ENCODE measurements at regions not wholly inside any gene's neighbourhood (a gene's known extent, or its start where the extent isn't known, plus 50 kb on each side); places are given as distances from the start of the nearest gene placed in this dataset.

GRCh38 chr20:22862671-22863230, 172.4 kb upstream of the SSTR4 start:
- no peak for DNase-seq

DNA sequence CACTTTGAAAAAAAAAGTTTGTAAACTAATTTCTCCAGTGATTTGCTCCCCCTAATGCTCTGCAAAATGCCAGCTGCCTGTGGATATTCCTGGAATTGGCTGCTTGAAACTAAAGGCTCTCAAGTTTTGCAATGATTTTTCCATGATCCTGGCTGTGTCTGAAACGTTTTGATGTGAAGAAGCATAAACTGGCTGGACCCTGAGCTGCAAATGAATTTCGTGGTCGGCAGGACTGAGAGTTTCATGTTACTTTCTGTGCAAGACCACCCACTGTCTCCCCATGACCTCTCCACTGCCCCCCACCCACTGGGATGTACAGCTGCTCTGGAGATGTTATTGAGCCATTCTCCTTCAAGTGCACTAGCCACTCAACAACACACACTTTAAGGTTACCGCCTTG, 171.3 kb upstream of the SSTR4 start:
- no peak for DNase-seq

DNA sequence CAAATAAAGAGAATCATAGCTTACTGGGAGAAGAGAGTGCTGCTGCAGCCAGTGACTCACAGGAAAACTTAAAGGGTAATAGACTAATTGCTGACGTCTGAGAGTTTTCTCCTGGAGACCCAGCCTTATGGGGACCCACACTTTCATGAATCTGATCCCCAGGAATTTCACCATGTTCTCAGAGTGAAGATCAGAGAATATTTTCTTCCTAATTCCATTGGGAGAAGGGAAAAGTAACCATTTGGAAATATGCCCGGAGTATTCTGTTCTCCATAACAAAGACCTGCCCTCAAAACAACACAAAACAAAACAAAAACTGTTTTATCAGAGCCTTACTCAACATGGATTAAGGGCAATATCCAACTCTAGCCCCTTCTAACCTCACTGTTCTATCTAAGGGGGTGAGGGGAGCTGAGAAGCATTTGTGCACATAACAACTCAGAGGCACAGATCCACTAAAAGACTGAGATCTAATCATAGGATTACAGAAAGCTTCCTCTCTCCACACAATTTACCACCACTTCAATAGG, 168.2 kb upstream of the SSTR4 start:
- no peak for DNase-seq

DNA sequence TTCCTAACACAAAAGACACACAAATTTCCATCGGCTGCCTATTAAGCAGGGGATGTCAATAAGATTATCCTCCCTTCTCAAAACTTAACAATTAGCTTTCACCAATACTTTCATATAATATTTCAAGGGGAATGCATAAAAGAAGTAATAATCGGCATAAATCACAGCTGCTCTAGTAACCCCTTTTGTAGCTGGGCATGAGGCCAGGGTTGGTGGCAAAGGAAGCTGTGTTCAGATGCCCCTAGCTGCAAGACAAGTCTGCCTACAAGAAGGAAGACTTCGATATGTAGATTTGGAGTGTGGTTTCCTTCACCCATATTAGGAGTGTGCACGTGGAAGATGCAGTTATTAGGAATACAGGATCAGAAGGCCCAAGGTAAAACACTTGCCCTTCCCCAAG, 156.9 kb upstream of the SSTR4 start:
- DNase-seq, result no peak

- no peak for DNase-seq
Observed at GRCh38 chr20:22880277-22880676, 154.8 kb upstream of the SSTR4 start.

DNA sequence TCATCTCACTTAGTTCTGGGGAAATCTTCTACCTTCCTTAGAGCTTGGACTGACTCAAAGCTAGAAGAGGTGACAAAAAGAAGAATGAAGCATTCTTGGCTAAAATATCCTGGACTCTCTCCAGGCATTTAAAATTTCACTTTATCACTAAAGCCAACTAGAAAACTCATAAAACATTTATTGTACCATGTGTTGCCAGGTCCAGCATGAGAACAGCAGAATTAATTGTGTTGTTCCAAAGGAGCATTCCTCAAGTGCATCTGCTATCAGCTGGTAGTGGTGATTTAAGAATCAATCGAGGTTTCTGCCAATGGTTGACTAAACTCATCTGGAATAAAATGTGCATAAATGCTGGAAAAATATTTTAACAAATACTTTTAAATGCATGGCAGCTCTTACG, 147.3 kb upstream of the SSTR4 start:
- DNase-seq, result no peak

DNA sequence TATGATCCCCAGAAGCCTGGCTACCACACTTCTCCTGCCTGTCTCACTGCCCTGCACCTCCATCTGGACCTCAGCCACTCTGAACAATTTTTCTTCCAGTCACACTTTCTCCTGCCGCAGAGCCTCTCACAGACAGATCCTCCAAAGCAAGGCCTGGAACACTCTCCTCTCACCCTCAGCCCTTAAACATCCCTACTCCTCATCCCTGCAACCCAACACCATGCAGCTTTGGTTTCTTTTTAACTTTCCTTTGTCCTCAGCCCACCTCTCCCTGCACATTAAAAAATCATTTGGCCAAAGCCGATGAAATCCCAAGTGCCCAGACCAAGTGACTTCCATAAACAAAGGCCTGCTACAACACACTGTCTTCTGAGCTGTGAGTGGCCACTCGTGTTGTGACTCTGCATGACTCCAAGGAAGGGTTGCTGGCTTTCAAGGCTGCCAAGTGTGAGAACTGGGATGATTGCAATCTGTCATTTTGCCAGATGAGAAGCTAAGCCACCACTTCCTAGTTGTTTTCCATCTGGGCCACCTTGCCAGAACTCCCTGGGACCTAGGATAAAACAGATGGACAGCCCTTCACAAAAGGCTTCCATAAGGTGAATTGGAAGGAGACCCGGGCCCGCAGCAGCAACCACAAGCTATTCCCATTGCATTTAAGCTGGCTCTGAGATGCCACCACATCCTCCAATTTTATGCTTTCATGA, 144.4 kb upstream of the SSTR4 start:
- DNase-seq, result no peak

- no peak for DNase-seq
Observed at GRCh38 chr20:22901164-22901563, 133.9 kb upstream of the SSTR4 start.

- no peak for DNase-seq
Observed at GRCh38 chr20:22901921-22902320, 133.2 kb upstream of the SSTR4 start.

DNA sequence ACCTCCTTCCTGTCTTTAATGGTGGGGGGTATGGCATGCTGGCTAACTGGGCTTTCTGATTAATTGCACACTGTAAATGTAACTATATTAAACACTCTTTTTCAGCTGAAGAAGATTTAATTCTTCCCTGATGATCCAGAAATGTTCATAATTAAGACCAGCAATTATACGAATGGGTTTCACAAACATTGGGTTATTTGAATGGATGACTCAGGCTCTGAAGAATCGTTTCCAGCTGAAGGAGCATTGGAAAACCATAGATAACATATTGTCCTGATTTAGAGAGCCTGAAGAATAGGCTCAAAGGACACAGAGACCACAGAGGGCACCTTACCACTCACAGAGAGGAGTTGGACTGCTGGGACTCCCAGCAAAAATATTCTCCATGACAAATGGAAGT, 130.7 kb upstream of the SSTR4 start:
- DNase-seq, result no peak

- DNase-seq, result no peak
Observed at GRCh38 chr20:22904905-22905304, 130.2 kb upstream of the SSTR4 start.

DNA sequence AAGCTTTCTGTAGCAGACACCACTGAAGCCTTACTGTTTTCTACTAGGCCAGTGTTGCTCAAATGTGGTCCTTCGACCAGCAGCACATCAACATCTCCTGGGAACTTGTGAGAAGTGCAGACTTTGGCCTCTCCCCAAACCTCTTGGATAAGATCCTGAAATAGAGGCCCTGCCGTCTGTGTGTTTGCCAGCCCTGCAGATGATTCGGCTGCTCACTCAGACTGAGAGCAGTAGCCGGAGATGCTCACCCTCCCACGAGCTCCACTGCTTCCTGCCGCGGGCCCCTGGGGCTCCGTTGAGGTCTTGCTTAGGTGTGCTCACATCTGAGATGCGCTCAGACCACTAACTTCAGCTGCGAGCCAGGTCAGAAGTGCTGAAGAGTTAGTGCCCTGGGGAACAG, 129.5 kb upstream of the SSTR4 start:
- peak; percentile 1 for DNase-seq

GRCh38 chr20:22908437-22908836, 126.7 kb upstream of the SSTR4 start:
- DNase-seq, result no peak

- no peak for DNase-seq
Observed at GRCh38 chr20:22908944-22909343, 126.2 kb upstream of the SSTR4 start.

GRCh38 chr20:22909436-22909835, 125.7 kb upstream of the SSTR4 start:
- no peak for DNase-seq

GRCh38 chr20:22910287-22910852, 124.7 kb upstream of the SSTR4 start:
- DNase-seq, result no peak

- no peak for DNase-seq
Observed at GRCh38 chr20:22914291-22914690, 120.8 kb upstream of the SSTR4 start.

- DNase-seq, result no peak
Observed at GRCh38 chr20:22915512-22915911, 119.6 kb upstream of the SSTR4 start.

GRCh38 chr20:22916021-22916842, 118.9 kb upstream of the SSTR4 start:
- DNase-seq, result no peak

DNA sequence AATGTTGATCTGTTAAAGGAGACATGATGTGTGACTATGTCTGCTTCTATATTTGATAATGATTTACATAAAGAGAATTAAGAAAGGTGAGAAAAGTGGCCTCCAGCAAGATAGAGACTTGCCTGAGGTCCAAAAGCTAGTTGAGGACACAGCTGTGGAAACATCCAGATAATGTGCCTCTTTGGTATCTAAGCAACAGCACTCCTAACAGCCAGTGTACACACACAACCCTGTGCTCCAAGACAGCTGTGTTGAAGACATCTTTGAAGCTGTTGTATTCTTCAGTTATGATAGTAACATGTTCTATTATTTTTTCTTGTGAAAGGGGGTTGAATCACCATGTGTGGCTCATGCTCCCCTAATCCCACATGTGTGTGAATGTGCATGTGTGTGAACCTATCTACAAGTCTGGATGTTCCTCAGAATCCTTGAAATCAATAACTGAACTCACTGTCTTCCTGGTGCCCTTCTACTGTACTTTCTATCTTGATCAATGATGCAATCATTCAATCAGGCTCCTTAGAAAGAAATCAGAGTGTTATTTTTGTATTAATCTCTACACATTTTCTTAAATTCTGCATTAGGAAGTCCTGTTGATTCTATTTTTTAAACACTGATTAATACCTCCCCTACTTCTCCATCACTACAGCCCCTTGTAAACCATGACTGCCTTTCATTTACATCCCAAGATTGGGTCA, 116.7 kb upstream of the SSTR4 start:
- DNase-seq, result no peak

DNA sequence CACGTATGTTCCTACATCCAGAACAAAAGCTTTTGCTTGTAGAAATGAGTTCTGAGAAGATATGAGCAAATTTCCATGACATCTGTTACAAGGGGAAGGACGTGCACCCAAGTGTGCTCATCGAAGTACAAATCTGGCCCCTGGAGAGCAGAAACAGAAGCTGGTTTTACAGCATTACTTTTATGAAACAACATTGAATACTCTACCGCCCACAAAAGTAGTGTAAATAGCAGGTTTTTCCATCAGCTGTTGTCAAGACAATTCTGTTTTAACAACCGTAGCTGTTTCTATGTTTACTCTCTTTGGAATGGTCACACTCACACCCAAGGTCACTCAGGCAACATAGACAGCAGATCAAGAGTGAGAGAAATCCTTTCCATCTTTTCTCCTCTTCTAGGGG, 114.2 kb upstream of the SSTR4 start:
- DNase-seq, result no peak

GRCh38 chr20:22921595-22922421, 113.3 kb upstream of the SSTR4 start:
- no peak for DNase-seq

Data from activated CD4-positive, alpha-beta T cell treated with anti-CD3 and anti-CD28 coated beads, Interleukin-2, amount 50 U/mL, for 16 hours (primary cell).